Suprapubic skin (tissue), 3 donors: ENCODE measurements at regions not wholly inside any gene's neighbourhood (a gene's known extent, or its start where the extent isn't known, plus 50 kb on each side); places are given as distances from the start of the nearest gene placed in this dataset.

Experiments used
- CTCF ChIP-seq, 2 donors: fragments of 200-600 bp in 1 of 2; fragments of 450-650 bp in 1 of 2; sonication (generic) in 1 of 2; IDR thresholded peaks; one replicate each; pipeline ENCODE4 v1.5.1; 2016 to 2019; ENCODE audit warnings: antibody characterized with exemption in 2 of 2, mild to moderate bottlenecking in 1 of 2, moderate library complexity in 1 of 2
- POLR2AphosphoS5 ChIP-seq, 3 donors: sonication (generic); formaldehyde crosslinking; IDR thresholded peaks; one replicate each; pipeline ENCODE4 v1.6.1; 2017; ENCODE audit warnings: antibody characterized with exemption in 3 of 3

- TF ChIP-seq CTCF (IDR thresholded peaks at IDR 0.05) (no peak), POLR2AphosphoS5 (IDR thresholded peaks at IDR 0.05) (no peak)
Measured at GRCh38 chr4:66246643-66247042, 576.4 kb upstream of the EPHA5 start.
